ENCODE measurements at regions not wholly inside any gene's neighbourhood (a gene's known extent, or its start where the extent isn't known, plus 50 kb on each side); places are given as distances from the start of the nearest gene placed in this dataset.

DNA sequence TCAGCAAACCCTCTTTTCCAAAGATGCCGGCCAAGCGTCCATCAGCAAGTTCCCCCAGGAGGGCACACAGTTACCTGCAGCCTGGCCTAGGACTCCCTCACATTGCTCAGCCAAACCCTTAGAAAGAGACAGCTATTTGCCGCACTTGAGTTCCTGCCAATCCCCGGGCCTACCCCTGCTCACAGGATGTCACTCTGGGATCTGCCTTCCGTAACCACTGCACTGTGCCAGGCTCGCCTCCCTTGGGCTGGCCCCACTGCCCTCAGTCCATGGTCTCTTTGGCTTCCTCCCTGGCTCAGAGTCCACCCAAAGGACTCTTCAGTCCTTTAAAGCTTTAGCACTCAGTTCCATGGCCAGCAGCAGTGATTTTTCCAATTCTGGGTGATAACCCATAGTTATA lies 128.3 kb downstream of the NSG2 start:
- 96 to 97% methylated on average over 5 to 6 of the region's 6 CpGs for WGBS, 2 experiments (ENCODE audit: insufficient coverage in 1 of 2, insufficient read length in 1 of 2)
- Mint-ChIP-seq H3K4me3 (no peak overlapping the region), H3K27me3 (ENCODE audit: insufficient read depth) (peaks cover 15% of the 10 kb centered on the region), H3K27ac (no peak overlapping the region), H3K4me1 (no peaks in the 10 kb centered on the region), H3K9me3 (no peaks in the 10 kb centered on the region), H3K36me3 (ENCODE audit: low read depth) (no peaks in the 10 kb centered on the region)
- DNase-seq: no peak
- H3K9me3 ChIP-seq (ENCODE audit: control insufficient read depth, low read length): peaks cover 4% of the 10 kb centered on the region
- H3K4me3 ChIP-seq (ENCODE audit: low read length): no peak overlapping the region
- no peaks in the 10 kb centered on the region for H3K4me1 ChIP-seq (ENCODE audit: control insufficient read depth, insufficient read depth, low read length)
- H3K9ac ChIP-seq (ENCODE audit: extremely low read depth, low read length, poor library complexity, severe bottlenecking): no peak overlapping the region
- TF ChIP-seq, protein P1, sequence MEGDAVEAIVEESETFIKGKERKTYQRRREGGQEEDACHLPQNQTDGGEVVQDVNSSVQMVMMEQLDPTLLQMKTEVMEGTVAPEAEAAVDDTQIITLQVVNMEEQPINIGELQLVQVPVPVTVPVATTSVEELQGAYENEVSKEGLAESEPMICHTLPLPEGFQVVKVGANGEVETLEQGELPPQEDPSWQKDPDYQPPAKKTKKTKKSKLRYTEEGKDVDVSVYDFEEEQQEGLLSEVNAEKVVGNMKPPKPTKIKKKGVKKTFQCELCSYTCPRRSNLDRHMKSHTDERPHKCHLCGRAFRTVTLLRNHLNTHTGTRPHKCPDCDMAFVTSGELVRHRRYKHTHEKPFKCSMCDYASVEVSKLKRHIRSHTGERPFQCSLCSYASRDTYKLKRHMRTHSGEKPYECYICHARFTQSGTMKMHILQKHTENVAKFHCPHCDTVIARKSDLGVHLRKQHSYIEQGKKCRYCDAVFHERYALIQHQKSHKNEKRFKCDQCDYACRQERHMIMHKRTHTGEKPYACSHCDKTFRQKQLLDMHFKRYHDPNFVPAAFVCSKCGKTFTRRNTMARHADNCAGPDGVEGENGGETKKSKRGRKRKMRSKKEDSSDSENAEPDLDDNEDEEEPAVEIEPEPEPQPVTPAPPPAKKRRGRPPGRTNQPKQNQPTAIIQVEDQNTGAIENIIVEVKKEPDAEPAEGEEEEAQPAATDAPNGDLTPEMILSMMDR (conservative IDR thresholded peaks at IDR 0.05): no peak
- H3K36me3 ChIP-seq (ENCODE audit: control insufficient read depth, insufficient read depth, low read length): no peaks in the 10 kb centered on the region
- no peak overlapping the region for H3K27ac ChIP-seq (ENCODE audit: low read depth, low read length)
- H3K27me3 ChIP-seq (ENCODE audit: control insufficient read depth, insufficient read depth, low read length, poor library complexity, severe bottlenecking): peaks cover 4% of the 10 kb centered on the region

DNA sequence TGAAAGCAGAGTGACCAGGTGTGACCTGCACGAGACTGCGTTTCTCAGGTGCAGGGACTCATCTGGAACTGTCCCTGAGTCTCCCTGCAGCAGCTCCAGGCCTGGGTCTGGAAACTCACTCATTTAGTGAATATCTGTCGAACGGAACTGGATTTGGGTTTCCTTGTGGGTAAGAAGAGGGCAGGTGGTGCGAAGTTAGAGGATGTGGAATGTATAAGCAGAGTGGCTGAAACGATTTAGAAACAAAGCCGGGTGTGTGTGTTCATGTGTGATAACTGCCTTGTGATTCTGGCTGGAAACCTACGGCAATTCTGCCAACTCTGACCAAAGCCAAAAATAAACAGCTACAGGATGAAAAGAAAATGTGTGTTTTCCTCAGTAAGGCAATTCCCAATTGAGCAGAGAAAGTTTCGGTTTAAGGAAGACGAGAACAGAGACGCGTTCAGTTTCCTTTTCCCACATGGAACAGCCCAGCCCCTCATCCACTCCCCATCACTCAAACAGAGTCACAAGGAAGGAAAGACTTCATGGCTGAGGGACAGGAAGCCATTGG lies 130.3 kb downstream of the NSG2 start:
- TF ChIP-seq, protein P1 (conservative IDR thresholded peaks at IDR 0.05): no peak
- H3K9ac ChIP-seq (ENCODE audit: extremely low read depth, low read length, poor library complexity, severe bottlenecking): no peak overlapping the region
- H3K36me3 Mint-ChIP-seq (ENCODE audit: low read depth): no peaks in the 10 kb centered on the region
- peak; percentile 17 for DNase-seq
- WGBS, 2 experiments (ENCODE audit: insufficient coverage in 1 of 2, insufficient read length in 1 of 2): 85 to 89% methylated on average over 8 to 12 of the region's 12 CpGs
- no peaks in the 10 kb centered on the region for H3K9me3 ChIP-seq (ENCODE audit: control insufficient read depth, low read length)
- H3K4me3 Mint-ChIP-seq: no peak overlapping the region
- H3K36me3 ChIP-seq (ENCODE audit: control insufficient read depth, insufficient read depth, low read length): no peaks in the 10 kb centered on the region
- H3K27ac Mint-ChIP-seq: no peak overlapping the region
- peaks cover 19% of the 10 kb centered on the region for H3K27me3 Mint-ChIP-seq (ENCODE audit: insufficient read depth)
- H3K4me1 Mint-ChIP-seq: no peaks in the 10 kb centered on the region
- H3K27ac ChIP-seq (ENCODE audit: low read depth, low read length): no peak overlapping the region
- H3K27me3 ChIP-seq (ENCODE audit: control insufficient read depth, insufficient read depth, low read length, poor library complexity, severe bottlenecking): peaks cover 4% of the 10 kb centered on the region
- H3K9me3 Mint-ChIP-seq: no peaks in the 10 kb centered on the region
- no peak overlapping the region for H3K4me3 ChIP-seq (ENCODE audit: low read length)
- H3K4me1 ChIP-seq (ENCODE audit: control insufficient read depth, insufficient read depth, low read length): no peaks in the 10 kb centered on the region

DNA sequence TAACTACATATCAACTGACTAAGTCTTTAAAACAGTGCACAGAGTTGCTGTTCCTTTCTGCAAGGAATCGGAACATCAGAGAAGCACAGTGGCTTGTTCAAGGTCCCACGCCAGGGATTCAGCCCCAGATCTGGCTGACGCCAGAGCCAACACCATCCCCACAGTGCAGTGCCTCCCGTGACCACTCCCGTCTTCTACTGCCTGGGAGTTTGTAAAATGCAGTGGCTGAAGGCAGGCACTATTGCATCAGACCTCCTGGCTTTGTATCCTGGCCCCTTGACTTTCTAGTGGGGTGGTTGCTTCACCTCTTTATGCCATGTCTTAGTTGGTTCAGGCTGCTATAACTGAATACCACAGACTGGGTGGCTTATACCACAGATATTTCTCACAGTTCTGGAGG lies 131.0 kb downstream of the NSG2 start:
- TF ChIP-seq, protein P1 (conservative IDR thresholded peaks at IDR 0.05): no peak
- Histone ChIP-seq H3K4me3 (ENCODE audit: low read length) (no peak overlapping the region), H3K27ac (ENCODE audit: low read depth, low read length) (no peak overlapping the region), H3K9ac (ENCODE audit: extremely low read depth, low read length, poor library complexity, severe bottlenecking) (no peak overlapping the region), H3K27me3 (ENCODE audit: control insufficient read depth, insufficient read depth, low read length, poor library complexity, severe bottlenecking) (no peaks in the 10 kb centered on the region), H3K9me3 (ENCODE audit: control insufficient read depth, low read length) (no peaks in the 10 kb centered on the region), H3K4me1 (ENCODE audit: control insufficient read depth, insufficient read depth, low read length) (no peaks in the 10 kb centered on the region), H3K36me3 (ENCODE audit: control insufficient read depth, insufficient read depth, low read length) (no peaks in the 10 kb centered on the region)
- no peaks in the 10 kb centered on the region for H3K9me3 Mint-ChIP-seq
- no peaks in the 10 kb centered on the region for H3K36me3 Mint-ChIP-seq (ENCODE audit: low read depth)
- WGBS, 2 experiments (ENCODE audit: insufficient coverage in 1 of 2, insufficient read length in 1 of 2): 93% methylated on average over 4 to 5 of the region's 5 CpGs
- DNase-seq: peak; percentile 31
- H3K4me3 Mint-ChIP-seq: no peak overlapping the region
- no peaks in the 10 kb centered on the region for H3K4me1 Mint-ChIP-seq
- peaks cover 25% of the 10 kb centered on the region for H3K27me3 Mint-ChIP-seq (ENCODE audit: insufficient read depth)
- H3K27ac Mint-ChIP-seq: no peak overlapping the region

Data from endodermal cell (in vitro differentiated cells).